Head of caudate nucleus (tissue), 42 donors: ENCODE measurements at regions not wholly inside any gene's neighbourhood (a gene's known extent, or its start where the extent isn't known, plus 50 kb on each side); places are given as distances from the start of the nearest gene placed in this dataset.
"Not testable (repeated sequence)": the region's sequence is repeated elsewhere in the genome, so short reads cannot be mapped to it uniquely, and the experiment has no call there.

Source experiments
- DNase-seq, 42 donors: peaks; one replicate each; pipeline versions ENCODE4 v3.0.0 to v3.0.0-alpha.2; 2020 to 2021; ENCODE audit warnings: mixed read lengths in 7 of 42
- intact Hi-C: fragments of 100-400 bp; cut with DNase I; formaldehyde crosslinking; loops from one replicate; pipeline ENCODE4 v1.15.0; 2022

DNA sequence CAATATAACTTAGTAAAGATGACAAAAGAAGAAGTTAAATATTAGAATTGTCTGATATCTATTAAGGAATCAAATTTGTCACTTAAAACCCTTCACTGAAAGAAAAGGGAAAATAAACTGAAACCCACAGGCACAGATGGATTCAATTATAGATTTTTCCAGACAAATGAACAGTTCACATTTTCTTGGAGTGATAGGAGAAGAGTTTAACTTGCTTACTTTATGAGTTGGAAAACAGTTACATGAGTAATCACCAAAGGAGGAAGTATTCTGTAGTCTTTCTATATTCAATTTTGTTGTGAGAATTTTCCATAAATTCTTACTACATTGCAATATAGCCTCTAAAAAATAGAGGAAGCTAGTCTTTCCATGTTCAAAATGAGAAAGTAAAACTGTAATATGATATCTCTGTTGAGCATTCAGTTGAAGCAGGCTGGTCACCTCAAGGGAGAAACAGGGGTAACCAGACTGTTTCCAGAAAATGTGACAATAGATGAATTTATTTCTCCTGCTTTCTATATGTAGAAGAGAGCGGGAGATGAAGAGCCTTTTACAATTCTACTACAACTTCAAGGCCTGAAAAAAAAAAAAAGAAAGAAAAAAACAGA, 330.3 kb upstream of the EPHA5 start:
- intact Hi-C loops, result no loop called here
- no peak for DNase-seq

DNA sequence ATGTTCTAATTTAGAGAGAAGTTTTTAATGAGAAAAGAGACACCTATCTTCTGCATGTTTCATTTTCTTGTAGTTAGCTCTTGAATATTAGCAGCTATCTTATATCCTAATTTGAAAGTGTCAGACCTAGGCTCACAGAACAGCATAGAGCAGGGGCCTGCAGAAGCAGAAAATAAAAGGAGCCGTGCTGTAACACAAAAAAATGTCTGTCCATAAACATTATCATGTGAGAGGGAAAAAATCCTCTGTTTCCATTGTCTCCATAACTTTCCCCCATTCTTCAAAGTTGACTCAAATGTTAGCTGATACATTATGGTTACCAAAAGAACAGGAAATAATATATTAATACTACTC, 329.2 kb upstream of the EPHA5 start:
- DNase-seq, result no peak
- intact Hi-C loops, result no loop called here

DNA sequence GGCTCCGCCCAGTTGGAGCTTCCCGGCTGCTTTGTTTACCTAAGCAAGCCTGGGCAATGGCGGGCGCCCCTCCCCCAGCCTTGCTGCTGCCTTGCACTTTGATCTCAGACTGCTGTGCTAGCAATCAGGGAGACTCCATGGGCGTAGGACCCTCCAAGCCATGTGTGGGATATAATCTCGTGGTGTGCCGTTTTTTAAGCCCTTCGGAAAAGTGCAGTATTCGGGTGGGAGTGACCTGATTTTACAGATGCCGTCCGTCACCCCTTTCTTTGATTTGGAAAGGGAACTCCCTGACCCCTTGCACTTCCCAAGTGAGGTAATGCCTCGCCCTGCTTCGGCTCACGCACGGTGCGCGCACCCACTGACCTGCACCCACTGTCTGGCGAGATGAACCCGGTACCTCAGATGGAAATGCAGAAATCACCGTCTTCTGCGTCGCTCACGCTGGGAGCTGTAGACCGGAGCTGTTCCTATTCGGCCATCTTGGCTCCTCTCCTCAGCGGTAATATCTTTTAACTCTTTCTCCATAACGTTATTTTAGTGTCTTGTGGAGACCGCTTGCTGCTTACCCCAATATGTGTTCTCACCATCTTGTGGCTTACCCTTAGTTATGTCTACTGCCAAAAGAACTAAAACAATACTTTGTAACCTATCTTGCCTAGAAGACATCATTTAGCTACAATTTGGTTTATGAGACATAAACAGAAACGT, 328.7 kb upstream of the EPHA5 start:
- intact Hi-C loops, DNase-seq: not testable (repeated sequence)

DNA sequence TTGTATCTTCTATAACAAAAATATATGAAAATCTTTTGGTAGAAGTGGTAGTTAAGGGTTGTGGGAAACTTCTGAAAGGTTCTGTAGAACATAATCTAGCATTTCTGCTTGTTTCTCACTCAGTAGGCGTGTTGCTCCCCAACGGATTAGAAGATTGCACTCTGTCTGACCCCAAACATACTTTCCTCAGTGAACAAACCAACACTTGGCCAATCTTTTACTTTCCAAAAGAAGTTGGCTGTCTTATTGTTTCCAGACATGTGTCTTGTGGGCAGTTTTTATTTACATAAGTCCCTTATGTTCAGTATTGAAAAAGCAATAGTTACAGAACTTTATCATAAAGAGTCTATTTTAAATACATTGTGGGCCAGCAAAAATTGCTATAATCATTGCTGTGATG, 312.8 kb upstream of the EPHA5 start:
- DNase-seq, result no peak
- intact Hi-C loops, result no loop called here

DNA sequence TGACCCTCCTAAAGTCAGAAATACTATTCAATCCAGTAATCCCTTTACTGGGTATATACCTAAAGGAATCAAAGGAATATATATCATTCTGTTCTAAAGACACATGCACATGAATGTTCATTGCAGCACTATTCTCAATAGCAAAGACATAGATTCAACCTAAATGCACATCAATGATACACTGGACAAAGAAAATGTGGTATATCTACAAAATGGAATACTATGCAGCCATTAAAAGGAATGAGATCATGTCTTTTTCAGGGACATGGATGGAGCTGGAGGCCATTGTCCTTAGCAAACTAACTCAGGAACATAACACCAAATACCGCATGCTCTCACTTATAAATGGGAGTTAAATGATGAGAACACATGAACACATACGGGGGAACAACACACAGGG, 306.0 kb upstream of the EPHA5 start:
- DNase-seq, result no peak
- intact Hi-C loops, result no loop called here

DNA sequence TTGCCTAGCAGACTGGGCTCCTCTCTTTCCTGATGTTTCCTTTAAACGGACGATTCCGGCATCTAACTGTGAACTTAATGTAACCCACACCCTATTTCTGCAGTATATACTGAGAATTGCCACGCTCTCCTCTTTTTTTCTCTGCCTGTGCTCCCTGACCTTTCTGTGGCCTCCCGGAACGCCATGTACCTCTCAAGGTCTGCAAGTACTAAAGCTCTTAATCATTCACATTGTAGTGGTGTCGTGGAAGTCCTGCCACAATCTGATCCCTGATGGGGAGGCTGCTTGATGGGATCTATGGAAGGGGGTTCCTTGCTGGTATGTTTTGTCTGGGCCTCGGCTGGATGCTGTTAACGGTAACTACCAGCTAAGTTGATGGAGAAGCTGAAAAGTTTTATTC, 302.9 kb upstream of the EPHA5 start:
- DNase-seq, result no peak
- intact Hi-C loops, result no loop called here

DNA sequence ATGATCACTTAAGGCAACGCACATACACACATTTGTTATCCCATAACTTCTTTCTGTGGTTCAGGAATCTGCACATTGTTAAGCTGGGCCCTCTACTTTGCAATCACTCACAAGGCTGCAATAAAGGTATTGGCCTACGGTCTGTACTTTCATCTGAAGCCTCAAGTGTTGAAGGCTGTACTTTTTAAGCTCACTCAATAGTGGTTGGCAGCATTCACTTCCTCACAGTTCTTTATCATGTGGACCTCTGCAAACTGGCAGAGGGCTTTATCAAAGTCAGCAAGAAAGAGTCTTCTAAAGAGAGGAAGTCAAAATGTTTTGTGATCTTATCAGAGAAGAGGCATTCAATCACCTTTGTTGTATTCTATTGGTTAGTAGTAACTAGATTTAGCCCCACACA, 301.4 kb upstream of the EPHA5 start:
- intact Hi-C loops, result no loop called here
- DNase-seq, result no peak

DNA sequence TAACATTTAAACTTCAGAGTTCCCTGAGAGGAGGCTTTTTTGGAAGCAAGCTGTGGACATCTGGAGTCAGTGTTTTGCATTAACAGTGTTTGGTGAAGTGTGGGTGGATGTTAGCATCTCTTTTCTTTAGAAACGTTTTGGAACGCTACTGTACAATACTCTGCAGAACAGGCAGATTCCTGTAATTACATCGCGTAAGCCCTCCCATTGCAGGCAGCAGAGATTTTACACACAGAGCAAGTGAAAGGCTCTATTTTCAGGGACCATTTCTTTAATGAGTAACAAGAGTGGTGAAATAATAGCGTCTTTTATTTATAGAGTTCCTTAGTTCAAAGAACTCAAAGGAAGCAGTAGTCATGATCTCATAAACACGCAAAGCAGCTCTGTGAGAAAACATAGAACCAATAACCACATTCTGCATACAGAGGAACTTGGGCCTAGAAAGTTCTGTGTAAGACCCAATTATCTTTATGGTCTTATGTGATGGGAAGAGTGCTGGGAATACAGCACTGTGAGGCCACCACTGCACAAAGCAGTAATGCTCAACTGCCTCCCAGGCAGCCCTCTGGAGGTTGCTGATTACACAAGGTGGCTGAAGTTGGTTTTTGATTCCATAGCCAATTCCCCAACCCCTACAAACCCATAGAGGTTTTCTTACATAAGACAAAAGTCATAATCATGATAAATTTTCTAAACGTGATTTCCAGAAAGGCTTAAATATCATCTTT, 298.7 kb upstream of the EPHA5 start:
- intact Hi-C loops, result no loop called here
- DNase-seq, result no peak

DNA sequence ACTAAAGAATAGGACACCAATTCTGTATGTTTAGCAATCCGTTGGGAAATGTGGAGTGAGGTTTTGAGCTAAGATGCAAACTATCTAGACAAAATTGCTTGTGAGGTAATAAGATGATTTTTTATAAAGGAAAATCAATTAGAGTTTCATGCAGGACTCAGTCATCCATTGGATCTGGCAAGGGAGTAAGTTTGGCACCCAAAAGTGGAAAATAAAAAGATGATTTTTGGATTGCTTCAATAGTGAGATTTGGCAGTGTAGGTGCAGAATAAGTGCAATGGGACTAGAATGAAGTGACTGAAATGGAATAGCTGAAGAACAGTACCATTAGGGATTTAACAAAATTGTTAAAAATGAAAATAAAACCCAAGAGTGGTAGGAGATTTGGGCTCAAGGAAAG, 290.5 kb upstream of the EPHA5 start:
- intact Hi-C loops, result no loop called here
- DNase-seq, result no peak

DNA sequence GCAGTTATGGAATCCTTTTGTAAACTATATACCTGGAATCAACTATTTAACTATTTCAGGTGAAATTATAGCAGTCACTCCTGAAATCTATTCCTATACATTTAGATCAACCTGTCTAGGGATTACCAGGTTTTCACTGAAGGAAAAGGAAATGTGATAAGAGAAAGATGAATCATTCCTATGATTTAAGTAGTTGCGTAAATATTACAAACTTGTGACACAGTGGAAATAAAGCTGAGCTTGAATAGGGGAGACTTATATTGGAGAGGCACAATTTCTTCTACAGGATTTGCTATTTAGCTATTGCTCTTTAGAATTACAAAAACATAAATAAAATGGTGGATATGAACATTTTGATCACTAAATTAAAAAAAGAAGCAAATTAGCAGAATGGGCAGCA, 284.1 kb upstream of the EPHA5 start:
- DNase-seq, result no peak
- intact Hi-C loops, result no loop called here

DNA sequence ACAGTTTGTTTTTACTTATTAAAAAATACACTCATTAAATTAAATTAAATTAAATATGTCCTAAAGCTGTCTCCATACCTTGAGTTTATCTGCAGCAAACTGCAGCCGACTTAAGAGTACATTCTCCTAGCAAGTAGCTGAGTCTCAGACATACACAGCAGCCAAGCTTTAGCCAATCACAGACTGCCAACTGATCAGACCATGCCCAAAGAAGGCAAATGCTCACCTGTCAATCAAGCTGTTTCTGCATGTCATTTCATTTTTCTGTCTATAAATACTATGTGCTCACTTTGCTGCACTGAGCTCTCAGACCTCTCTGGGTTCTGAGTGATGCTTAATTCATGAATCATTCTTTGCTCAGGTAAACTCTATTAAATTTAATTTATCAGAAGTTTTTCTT, 280.9 kb upstream of the EPHA5 start:
- no peak for DNase-seq
- intact Hi-C loops, result no loop called here

DNA sequence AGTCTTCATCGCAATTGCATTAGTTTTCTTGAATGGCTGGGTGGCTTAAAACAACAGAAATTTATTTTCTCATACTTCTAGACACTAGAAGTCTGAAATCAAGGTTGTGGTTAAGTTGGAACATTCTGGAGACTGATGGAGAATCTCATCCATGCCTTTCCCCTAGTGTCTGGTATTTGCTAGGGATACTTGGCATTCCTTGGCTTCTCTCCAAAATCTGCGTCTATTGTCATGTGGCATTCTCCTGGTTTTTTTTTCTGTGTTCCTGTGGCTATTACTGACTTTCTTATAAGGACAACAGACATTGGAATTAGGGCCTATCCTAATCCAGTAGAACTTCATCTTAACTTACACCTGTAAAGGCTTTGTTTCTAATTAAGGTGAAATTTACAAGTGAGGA, 272.8 kb upstream of the EPHA5 start:
- no peak for DNase-seq
- intact Hi-C loops, result no loop called here

DNA sequence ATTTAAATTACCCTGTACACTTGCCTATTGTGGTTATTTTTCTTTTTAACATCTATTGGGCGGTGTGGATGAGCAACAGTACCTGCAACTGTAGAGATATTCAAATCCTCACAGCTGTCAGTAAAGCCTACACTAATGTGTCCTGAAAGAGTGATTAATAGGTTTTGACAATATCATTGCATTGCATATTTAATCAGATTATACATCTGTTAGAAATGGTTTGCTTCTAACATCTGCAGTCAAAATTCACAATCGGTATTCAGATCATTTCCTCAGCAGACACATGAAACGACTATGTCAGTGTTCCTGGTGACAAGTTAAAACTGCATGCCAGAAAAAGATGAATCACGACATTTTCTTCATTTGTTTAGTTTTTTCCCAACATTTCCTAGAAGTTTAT, 254.6 kb upstream of the EPHA5 start:
- no peak for DNase-seq
- intact Hi-C loops, result no loop called here

DNA sequence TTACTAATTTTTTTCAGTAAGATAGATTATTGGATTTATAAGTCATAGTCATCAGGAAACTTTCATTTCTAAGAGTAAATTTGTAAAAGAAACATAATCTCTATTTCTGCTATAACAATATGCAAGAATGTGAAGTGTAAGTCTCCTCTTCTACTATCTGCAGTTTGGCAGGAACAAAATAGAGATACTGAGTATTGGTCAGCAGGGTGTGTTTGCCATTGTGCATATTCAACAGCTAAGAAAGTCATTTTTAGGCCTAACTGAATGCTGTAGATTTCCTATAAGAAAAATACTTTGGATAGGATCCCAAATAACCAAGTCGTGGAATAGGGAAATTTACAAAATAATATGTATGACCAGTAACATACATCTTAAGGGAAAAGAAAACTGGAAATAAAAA, 253.3 kb upstream of the EPHA5 start:
- intact Hi-C loops, result no loop called here

DNA sequence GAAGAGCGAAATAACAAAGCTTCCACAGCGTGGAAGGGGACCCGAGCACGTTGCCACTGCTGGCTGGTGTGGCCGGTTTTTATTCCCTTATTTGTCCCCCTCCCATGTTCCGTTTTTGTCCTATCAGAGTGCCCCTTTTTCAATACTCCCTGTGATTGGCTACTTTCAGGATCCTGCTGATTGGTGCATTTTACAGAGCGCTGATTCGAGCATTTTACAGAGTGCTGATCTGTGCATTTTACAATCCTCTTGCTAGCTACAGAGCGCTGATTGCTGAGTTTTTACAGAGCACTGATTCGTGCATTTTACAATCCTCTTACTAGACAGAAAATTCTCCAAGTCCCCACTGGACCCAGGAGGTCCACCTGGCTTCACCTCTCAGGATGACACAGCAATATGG, 250.9 kb upstream of the EPHA5 start:
- intact Hi-C loops, result no loop called here
- DNase-seq, result no peak

More for the DNA sequence above, 253.3 kb upstream of the EPHA5 start:
- no peak for DNase-seq

DNA sequence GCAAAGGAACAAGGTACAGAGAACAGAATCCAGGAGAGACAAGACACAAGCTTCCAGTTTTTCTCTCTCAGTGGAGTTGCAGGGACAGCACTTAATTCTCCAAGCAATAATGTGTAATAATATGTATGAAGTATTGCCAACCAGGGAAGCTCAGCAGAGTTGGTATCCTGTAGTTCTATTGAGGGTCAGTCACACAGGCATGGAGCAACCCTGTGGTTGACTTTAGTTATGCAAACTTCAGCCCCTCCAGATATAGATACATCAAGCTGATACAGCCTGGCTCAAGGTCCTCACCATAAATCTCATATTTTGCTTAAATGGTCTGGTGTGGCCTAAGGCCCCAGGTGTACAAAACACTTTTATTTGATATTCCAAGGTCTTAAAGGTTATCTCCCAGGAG, 248.6 kb upstream of the EPHA5 start:
- no peak for DNase-seq
- intact Hi-C loops, result no loop called here

DNA sequence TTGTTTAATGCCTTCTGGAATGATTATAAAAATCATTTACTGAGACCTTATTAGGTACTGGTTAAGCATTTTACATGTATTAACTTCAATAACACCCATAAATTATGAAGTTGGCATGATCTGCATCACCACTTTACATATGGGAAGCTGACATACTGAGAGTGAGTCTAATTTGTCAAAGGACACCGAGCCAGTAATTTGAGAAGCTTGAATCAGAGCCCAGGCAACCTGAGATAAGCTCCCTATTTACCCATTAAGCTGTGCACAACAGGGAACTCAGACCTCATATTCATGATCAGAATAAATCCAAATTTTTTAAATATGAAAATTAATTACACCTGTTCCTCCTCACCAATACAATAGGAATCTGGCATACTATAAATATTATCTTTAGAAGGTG, 247.9 kb upstream of the EPHA5 start:
- intact Hi-C loops, result no loop called here
- no peak for DNase-seq

DNA sequence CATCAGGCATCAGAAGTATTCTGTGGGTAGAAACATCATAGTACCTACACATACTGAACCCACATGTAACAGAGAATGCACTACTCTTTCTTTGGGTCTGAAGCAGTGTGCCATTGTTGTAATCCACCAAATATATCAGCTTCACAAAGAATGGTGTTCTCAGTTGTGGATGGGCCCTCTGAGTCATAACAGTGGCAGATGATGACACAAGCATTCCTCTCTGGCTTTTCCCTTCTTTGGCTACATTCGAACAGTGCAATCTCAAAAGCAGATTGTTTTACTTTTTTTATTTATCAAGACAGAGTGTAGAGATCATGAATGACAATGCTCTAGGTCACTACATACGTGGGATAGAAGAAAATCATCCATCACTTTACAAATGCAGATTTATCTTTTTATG, 247.2 kb upstream of the EPHA5 start:
- intact Hi-C loops, result no loop called here
- no peak for DNase-seq

DNA sequence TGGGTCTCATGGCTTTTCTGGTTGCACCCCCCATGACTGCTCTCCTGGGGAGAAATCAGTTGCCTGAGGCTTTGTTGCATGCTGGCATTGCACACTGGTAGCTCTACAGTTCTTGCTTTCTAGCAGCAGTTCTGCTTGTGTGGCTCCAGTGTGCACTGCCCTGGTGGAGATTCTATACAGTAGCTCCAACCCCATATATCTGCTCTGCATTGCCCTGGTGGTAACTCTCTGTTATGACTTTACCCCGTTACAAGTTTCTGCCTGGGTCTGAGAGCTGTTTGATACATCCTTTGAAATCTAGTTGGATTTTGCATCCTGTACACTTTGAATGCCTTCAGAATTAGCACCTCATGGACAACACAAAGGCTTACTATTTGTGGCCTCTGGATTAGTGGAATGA, 241.4 kb upstream of the EPHA5 start:
- intact Hi-C loops, result no loop called here
- DNase-seq, result no peak

DNA sequence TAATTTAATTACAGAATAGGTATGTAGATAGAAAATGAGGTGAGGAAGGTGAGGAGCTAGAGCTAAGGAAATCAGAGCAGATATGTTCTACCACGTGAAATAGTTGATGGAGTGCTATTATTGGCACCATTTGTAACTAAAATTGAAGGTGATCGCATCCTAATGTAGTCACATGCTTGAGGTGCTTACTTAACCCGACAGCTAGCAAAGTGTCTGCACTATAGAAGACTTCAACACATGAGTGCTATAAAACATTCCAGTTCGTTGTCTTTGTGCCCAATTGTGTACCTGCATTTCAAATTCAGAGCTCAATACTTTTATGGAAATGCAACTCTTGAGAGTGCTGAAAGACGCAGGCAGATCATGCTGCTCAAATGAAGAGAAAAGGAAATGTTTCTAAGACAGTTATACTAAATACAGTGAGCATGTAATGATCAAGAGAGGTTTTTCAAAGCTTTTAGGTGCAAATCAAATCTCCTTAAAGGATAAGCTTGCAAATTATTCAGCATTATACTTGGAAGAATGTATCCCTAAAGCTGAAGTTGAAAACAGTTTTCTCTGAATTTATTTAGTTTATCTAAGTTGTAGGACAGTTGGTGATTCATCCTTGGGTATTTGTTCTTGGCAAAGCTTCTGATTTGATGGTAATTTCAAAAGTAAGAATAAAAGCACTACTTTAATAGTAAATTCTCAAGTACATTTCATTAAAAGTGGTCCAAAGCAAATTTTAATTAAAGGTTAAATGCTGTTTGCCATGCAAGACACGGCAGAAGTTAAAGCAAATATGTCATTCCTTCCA, 223.9 kb upstream of the EPHA5 start:
- intact Hi-C loops, result no loop called here
- DNase-seq, result no peak
